GM12878 (cell line): ENCODE measurements at regions not wholly inside any gene's neighbourhood (a gene's known extent, or its start where the extent isn't known, plus 50 kb on each side); places are given as distances from the start of the nearest gene placed in this dataset.

Source experiments
- BCL3 ChIP-seq: IDR thresholded peaks from 2 replicates; pipeline ENCODE4 v1.6.1; 2011; ENCODE audit warnings: borderline replicate concordance, low read depth, mild to moderate bottlenecking, moderate library complexity, low read length; ENCODE audit not compliant: insufficient read depth, poor library complexity, severe bottlenecking
- BRCA1 ChIP-seq: IDR thresholded peaks from 2 replicates; pipeline ENCODE4 v1.6.1; 2011; ENCODE audit warnings: low read depth, low read length, improper control_type of control experiment
- CEBPB ChIP-seq, 2 experiments: fragments of 150-350 bp in 1 of 2; IDR thresholded peaks; 2 replicates each; pipeline ENCODE4 v1.6.1; 2012 to 2014; ENCODE audit warnings: low read depth in 2 of 2, low read length in 2 of 2, borderline replicate concordance in 1 of 2, inconsistent platforms in 1 of 2
- CREB1 ChIP-seq: IDR thresholded peaks from 2 replicates; pipeline ENCODE4 v1.6.1; 2012; ENCODE audit warnings: low read depth, mild to moderate bottlenecking, inconsistent platforms
- EP300 ChIP-seq, 2 experiments: fragments of 150-350 bp in 1 of 2; IDR thresholded peaks; 2 replicates each; pipeline ENCODE4 v1.6.1; 2011 to 2012; ENCODE audit warnings: low read depth in 2 of 2, low read length in 2 of 2, borderline replicate concordance in 1 of 2, improper control_type of control experiment in 1 of 2, inconsistent platforms in 1 of 2; ENCODE audit not compliant: control insufficient read depth in 1 of 2
- ESRRA ChIP-seq: IDR thresholded peaks from 2 replicates; pipeline ENCODE4 v1.6.1; 2012; ENCODE audit warnings: mild to moderate bottlenecking, low read length, improper control_type of control experiment
- HDAC2 ChIP-seq: fragments of 200-600 bp; sonication (generic); IDR thresholded peaks from 2 replicates; pipeline ENCODE4 v1.6.1; 2017
- HDAC6 ChIP-seq: fragments of 200-600 bp; sonication (generic); IDR thresholded peaks from one replicate; pipeline ENCODE4 v1.8.0; 2017; ENCODE audit warnings: antibody characterized with exemption; ENCODE audit not compliant: unreplicated experiment
- POLR2A ChIP-seq: IDR thresholded peaks from 2 replicates; pipeline ENCODE4 v1.6.1; 2011; ENCODE audit warnings: low read depth, mild to moderate bottlenecking, low read length
- RAD21 ChIP-seq: IDR thresholded peaks from 2 replicates; pipeline ENCODE4 v1.6.1; 2011; ENCODE audit warnings: mild to moderate bottlenecking, low read depth, low read length, moderate library complexity; ENCODE audit not compliant: insufficient read depth
- REST ChIP-seq: IDR thresholded peaks from 2 replicates; pipeline ENCODE4 v1.6.1; 2012; ENCODE audit warnings: mild to moderate bottlenecking, low read depth, low read length
- SUPT20H ChIP-seq: IDR thresholded peaks from 2 replicates; pipeline ENCODE4 v1.6.1; 2011; ENCODE audit warnings: low read depth, mild to moderate bottlenecking, low read length, moderate library complexity, borderline replicate concordance; ENCODE audit not compliant: control insufficient read depth
- ZSCAN29 ChIP-seq: fragments of 450-650 bp; IDR thresholded peaks from 2 replicates; pipeline ENCODE4 v1.6.1; 2017; ENCODE audit warnings: mild to moderate bottlenecking, moderate library complexity
- TF ChIP-seq, protein P1 (sequence below), 3 experiments: IDR thresholded peaks in 2 of 3; conservative IDR thresholded peaks in 1 of 3; 2 replicates each; pipeline ENCODE4 v1.5.1; 2011; ENCODE audit warnings: low read depth in 3 of 3, low read length in 3 of 3, mild to moderate bottlenecking in 3 of 3, control low read depth in 2 of 3, moderate library complexity in 2 of 3, inconsistent platforms in 1 of 3, mixed read lengths in 1 of 3; ENCODE audit not compliant: control insufficient read depth in 2 of 3, insufficient read depth in 1 of 3; ENCODE audit errors: extremely low read depth in 1 of 3

DNA sequence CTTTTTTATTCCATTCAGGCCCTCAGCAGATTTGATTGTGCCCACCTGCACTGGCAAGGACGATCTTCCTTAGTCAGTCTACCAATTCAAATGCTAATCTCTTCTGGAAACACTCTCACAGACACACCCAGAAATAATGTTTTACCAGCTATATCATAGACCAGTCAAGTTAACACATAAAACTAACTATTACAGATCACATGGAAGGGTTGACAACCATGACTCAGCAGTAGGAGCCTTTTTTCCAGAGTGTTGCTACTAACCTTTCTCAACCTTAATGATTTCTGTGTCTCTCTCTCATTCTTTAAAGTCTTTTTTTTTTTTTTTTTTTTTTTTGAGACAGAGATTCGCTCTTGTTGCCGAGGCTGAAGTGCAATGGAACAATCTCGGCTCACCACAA lies 68.7 kb upstream of the KCNK12 start:
- TF ChIP-seq, protein P1, sequence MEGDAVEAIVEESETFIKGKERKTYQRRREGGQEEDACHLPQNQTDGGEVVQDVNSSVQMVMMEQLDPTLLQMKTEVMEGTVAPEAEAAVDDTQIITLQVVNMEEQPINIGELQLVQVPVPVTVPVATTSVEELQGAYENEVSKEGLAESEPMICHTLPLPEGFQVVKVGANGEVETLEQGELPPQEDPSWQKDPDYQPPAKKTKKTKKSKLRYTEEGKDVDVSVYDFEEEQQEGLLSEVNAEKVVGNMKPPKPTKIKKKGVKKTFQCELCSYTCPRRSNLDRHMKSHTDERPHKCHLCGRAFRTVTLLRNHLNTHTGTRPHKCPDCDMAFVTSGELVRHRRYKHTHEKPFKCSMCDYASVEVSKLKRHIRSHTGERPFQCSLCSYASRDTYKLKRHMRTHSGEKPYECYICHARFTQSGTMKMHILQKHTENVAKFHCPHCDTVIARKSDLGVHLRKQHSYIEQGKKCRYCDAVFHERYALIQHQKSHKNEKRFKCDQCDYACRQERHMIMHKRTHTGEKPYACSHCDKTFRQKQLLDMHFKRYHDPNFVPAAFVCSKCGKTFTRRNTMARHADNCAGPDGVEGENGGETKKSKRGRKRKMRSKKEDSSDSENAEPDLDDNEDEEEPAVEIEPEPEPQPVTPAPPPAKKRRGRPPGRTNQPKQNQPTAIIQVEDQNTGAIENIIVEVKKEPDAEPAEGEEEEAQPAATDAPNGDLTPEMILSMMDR (IDR thresholded peaks at IDR 0.05 in 2 of 3, conservative IDR thresholded peaks at IDR 0.05 in 1 of 3; ENCODE audit: control insufficient read depth in 2 of 3, extremely low read depth in 1 of 3, insufficient read depth in 1 of 3, low read depth in 3 of 3, low read length in 3 of 3), result no peak
- TF ChIP-seq REST (no peak), POLR2A (no peak), HDAC6 (no peak), ESRRA (no peak), HDAC2 (no peak), ZSCAN29 (no peak), CEBPB (IDR thresholded peaks at IDR 0.05; ENCODE audit: borderline replicate concordance in 1 of 2, low read depth in 2 of 2, low read length in 2 of 2) (no peak), RAD21 (no peak), SUPT20H (no peak), EP300 (IDR thresholded peaks at IDR 0.05; ENCODE audit: borderline replicate concordance in 1 of 2, control insufficient read depth in 1 of 2, low read depth in 2 of 2, low read length in 2 of 2) (no peak), BCL3 (no peak), BRCA1 (no peak), CREB1 (no peak)
